HFFc6 (cell line): ENCODE measurements at regions not wholly inside any gene's neighbourhood (a gene's known extent, or its start where the extent isn't known, plus 50 kb on each side); places are given as distances from the start of the nearest gene placed in this dataset.

Experiments used
- DNase-seq: peaks from one replicate; pipeline ENCODE4 v3.0.0-alpha.2; 2018
- H3K27ac Mint-ChIP-seq: 2 replicates; pipeline ENCODE4 v1.8.0; 2020; ENCODE audit warnings: mild to moderate bottlenecking, mixed read lengths
- H3K27me3 Mint-ChIP-seq: 2 replicates; pipeline ENCODE4 v1.8.0; 2021; ENCODE audit warnings: mild to moderate bottlenecking, moderate library complexity, mixed read lengths; ENCODE audit not compliant: insufficient read depth
- H3K36me3 Mint-ChIP-seq: 2 replicates; pipeline ENCODE4 v1.8.0; 2021; ENCODE audit warnings: low read depth, mixed read lengths
- H3K4me1 Mint-ChIP-seq: 2 replicates; pipeline ENCODE4 v1.8.0; 2020; ENCODE audit warnings: low read depth, mixed read lengths
- H3K4me3 Mint-ChIP-seq: 2 replicates; pipeline ENCODE4 v1.8.0; 2020; ENCODE audit warnings: mild to moderate bottlenecking, moderate library complexity, mixed read lengths
- H3K9me3 Mint-ChIP-seq: 2 replicates; pipeline ENCODE4 v1.8.0; 2020; ENCODE audit warnings: mild to moderate bottlenecking, mixed read lengths
- TF ChIP-seq, protein P1 (sequence below): fragments of 200-600 bp; sonication (generic); IDR thresholded peaks from 2 replicates; pipeline ENCODE4 v1.5.0; 2021; ENCODE audit warnings: antibody characterized with exemption, mild to moderate bottlenecking

DNA sequence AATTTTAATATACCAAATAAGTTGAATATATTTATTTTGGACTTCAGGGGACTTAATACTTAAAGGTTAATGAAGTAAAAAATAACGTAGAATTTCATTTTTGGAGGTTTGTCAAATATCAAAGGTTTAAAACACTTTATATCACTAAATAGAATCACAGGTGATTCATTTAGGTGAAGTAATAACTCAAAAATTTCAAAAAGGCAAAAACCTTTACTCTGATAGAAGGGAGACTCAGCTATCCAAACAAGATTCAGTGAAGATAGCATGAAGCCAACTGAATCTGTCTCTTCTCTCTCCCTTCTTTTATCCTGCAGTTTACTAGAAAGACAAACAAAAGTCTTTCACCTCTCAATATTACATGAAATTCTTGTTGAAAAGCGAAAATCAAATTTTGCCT is 110.2 kb upstream of the CYSLTR1 start:
- Mint-ChIP-seq H3K4me3 (no peak overlapping the region), H3K4me1 (no peaks in the 10 kb centered on the region), H3K36me3 (no peaks in the 10 kb centered on the region), H3K27me3 (no peaks in the 10 kb centered on the region), H3K9me3 (no peaks in the 10 kb centered on the region), H3K27ac (no peak overlapping the region)
- DNase-seq: no peak
- TF ChIP-seq, protein P1, sequence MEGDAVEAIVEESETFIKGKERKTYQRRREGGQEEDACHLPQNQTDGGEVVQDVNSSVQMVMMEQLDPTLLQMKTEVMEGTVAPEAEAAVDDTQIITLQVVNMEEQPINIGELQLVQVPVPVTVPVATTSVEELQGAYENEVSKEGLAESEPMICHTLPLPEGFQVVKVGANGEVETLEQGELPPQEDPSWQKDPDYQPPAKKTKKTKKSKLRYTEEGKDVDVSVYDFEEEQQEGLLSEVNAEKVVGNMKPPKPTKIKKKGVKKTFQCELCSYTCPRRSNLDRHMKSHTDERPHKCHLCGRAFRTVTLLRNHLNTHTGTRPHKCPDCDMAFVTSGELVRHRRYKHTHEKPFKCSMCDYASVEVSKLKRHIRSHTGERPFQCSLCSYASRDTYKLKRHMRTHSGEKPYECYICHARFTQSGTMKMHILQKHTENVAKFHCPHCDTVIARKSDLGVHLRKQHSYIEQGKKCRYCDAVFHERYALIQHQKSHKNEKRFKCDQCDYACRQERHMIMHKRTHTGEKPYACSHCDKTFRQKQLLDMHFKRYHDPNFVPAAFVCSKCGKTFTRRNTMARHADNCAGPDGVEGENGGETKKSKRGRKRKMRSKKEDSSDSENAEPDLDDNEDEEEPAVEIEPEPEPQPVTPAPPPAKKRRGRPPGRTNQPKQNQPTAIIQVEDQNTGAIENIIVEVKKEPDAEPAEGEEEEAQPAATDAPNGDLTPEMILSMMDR: no peak

- Mint-ChIP-seq H3K4me1 (no peaks in the 10 kb centered on the region), H3K9me3 (no peaks in the 10 kb centered on the region), H3K27ac (no peak overlapping the region), H3K27me3 (no peaks in the 10 kb centered on the region), H3K36me3 (no peaks in the 10 kb centered on the region), H3K4me3 (no peak overlapping the region)
- TF ChIP-seq, protein P1: no peak
- no peak for DNase-seq
Measured at GRCh38 chrX:78429172-78429571, 101.8 kb upstream of the CYSLTR1 start.

DNA sequence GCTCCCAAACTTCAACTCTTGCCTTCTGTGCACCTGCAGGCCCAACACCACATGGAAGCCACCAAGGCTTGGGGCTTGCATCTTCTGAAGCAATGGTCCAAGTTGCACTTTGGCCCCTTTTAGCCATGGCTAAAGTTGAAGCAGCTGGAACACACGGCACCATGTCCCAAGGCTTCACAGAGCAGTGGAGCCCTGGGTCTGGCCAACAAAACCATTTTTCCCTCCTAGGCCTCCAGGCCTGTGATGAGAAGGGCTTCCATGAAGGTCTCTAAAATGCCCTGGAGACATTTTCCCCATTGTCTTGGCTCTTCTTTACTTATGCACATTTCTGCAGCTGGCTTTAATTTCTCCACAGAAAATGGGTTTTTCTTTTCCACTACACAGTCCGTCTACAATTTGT is 61.3 kb upstream of the CYSLTR1 start:
- Mint-ChIP-seq H3K9me3 (peaks cover 28% of the 10 kb centered on the region), H3K27me3 (peaks cover 2% of the 10 kb centered on the region; the same call in 1 of the 2 replicates), H3K27ac (no peak overlapping the region), H3K4me1 (no peaks in the 10 kb centered on the region), H3K36me3 (no peaks in the 10 kb centered on the region), H3K4me3 (no peak overlapping the region)
- TF ChIP-seq, protein P1: no peak
- DNase-seq: no peak

- H3K4me3 Mint-ChIP-seq: no peak overlapping the region
Measured at GRCh38 chrX:78387364-78387763, 60.0 kb upstream of the CYSLTR1 start.

DNA sequence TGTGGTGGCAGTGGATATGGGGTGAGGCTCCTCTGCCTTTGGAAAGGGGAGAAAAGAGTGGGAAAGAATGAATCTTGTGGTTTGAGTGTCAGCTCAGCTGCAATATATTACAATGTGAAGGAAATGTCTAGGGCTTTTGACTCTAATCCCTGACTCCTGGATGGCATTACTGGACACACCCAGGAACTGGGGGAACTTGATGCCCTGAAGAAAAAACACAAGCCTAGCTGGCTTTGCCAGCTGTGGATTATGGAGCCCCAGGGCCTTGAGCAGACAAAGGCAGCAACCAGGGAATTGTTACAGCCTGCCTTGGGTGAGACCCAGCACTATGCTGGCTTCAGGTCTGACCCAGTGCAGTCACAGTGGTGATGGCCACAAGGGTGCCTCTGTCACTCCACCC is 57.1 kb upstream of the CYSLTR1 start:
- TF ChIP-seq, protein P1: no peak
- Mint-ChIP-seq H3K4me3 (no peak overlapping the region), H3K27me3 (peaks cover 2% of the 10 kb centered on the region; the same call in 1 of the 2 replicates), H3K9me3 (peaks cover 18% of the 10 kb centered on the region), H3K27ac (no peak overlapping the region), H3K36me3 (no peaks in the 10 kb centered on the region), H3K4me1 (no peaks in the 10 kb centered on the region)
- DNase-seq: no peak

More at GRCh38 chrX:78387364-78387763, 60.0 kb upstream of the CYSLTR1 start:
- no peaks in the 10 kb centered on the region for H3K36me3 Mint-ChIP-seq
- peaks cover 24% of the 10 kb centered on the region for H3K9me3 Mint-ChIP-seq
- no peak for DNase-seq
- H3K4me1 Mint-ChIP-seq: no peaks in the 10 kb centered on the region
- peaks cover 2% of the 10 kb centered on the region; the same call in 1 of the 2 replicates for H3K27me3 Mint-ChIP-seq
- TF ChIP-seq, protein P1: no peak
- no peak overlapping the region for H3K27ac Mint-ChIP-seq

DNA sequence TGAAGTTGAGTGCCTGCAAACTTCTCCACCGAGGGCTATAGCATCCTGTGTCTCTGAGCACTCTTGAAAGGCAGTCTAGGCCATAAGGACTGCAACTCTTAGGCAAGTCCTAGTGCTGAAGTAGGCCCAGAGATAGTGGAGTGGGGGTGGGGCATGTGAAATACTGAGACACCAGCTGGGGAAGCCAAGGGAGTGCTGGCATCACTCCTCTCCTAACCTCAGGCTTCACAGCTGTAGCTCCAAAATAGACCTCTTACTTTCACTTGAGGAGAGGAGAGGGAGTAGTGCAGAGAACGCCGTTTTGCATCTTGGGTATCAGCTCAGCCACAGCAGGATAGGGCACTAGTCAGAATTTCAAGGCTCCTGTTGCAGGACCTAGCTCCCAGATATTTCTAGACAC is 56.2 kb upstream of the CYSLTR1 start:
- TF ChIP-seq, protein P1: no peak
- Mint-ChIP-seq H3K4me1 (no peaks in the 10 kb centered on the region), H3K4me3 (no peak overlapping the region), H3K27me3 (peaks cover 2% of the 10 kb centered on the region; the same call in 1 of the 2 replicates), H3K36me3 (no peaks in the 10 kb centered on the region), H3K9me3 (peaks cover 11% of the 10 kb centered on the region), H3K27ac (no peak overlapping the region)
- DNase-seq: no peak
